ENCODE measurements at regions not wholly inside any gene's neighbourhood (a gene's known extent, or its start where the extent isn't known, plus 50 kb on each side); places are given as distances from the start of the nearest gene placed in this dataset.

DNA sequence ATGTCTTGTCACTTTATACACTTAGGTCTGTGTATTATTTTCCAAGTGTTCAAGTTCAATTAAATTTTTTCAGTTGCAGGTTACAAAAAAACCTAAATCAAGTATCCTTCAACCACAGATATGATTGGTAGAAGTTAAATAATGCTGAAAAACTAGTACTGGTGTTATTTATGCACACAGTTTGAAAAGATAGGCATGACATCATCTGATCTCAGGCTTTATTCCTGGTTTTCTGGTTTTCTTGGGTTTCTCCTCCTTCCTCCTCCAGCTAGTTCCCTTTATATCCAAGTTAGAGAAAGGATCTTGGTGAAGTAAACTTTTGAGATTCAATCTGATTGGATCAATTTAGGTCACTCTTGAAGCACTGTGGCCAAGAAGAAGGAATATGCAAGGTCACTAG, 1201.1 kb upstream of the B3GALT2 start:
- Histone ChIP-seq H3K36me3 (ENCODE audit: control insufficient read depth in 2 of 2, insufficient read depth in 2 of 2, low read length in 1 of 2) (no peaks in the 10 kb centered on the region), H3K79me2 (ENCODE audit: control insufficient read depth, insufficient read depth, low read length) (no peaks in the 10 kb centered on the region), H3K9me3 (replicated peaks; ENCODE audit: control insufficient read depth, insufficient read depth, low read length) (no peaks in the 10 kb centered on the region), H3K4me1 (ENCODE audit: control insufficient read depth, insufficient read depth, low read length) (no peaks in the 10 kb centered on the region), H2AFZ (ENCODE audit: control insufficient read depth, low read depth, low read length) (no peak overlapping the region), H3K4me2 (ENCODE audit: control insufficient read depth, insufficient read depth) (no peak overlapping the region), H3K4me3 (no peak overlapping the region), H3K9ac (ENCODE audit: control insufficient read depth, insufficient read depth, low read length) (no peak overlapping the region), H4K20me1 (ENCODE audit: control insufficient read depth, insufficient read depth) (no peaks in the 10 kb centered on the region), H3K27me3 (replicated peaks in 1 of 2; ENCODE audit: control insufficient read depth in 2 of 2, insufficient read depth in 2 of 2, low read length in 1 of 2) (no peaks in the 10 kb centered on the region), H3K27ac (ENCODE audit: control insufficient read depth, insufficient read depth) (no peak overlapping the region)
- CTCF ChIA-PET, result interaction anchor here (1.5 kb wide), 1 partner anchor 7 kb away, joined by 3 read pairs; no protein-coding TSS in a partner anchor
- ATAC-seq, result no peak
- intact Hi-C loops (cut with micrococcal nuclease; ENCODE audit: unreplicated experiment), result no loop called here
- RAD21 ChIA-PET (ENCODE audit: unreplicated experiment), result no interaction called here
- TF ChIP-seq EP300 (IDR thresholded peaks at IDR 0.05; ENCODE audit: borderline replicate concordance in 1 of 2, control insufficient read depth in 1 of 2, low read depth in 2 of 2, low read length in 2 of 2) (no peak), RBBP5 (conservative IDR thresholded peaks at IDR 0.05) (no peak), MXI1 (IDR thresholded peaks at IDR 0.05; ENCODE audit: low read depth, low read length) (no peak), MYB (IDR thresholded peaks at IDR 0.05; ENCODE audit: borderline replicate concordance, low read depth, low read length) (no peak), GATAD2B (conservative IDR thresholded peaks at IDR 0.05; ENCODE audit: low read depth) (no peak)
- TF ChIP-seq, protein P1, sequence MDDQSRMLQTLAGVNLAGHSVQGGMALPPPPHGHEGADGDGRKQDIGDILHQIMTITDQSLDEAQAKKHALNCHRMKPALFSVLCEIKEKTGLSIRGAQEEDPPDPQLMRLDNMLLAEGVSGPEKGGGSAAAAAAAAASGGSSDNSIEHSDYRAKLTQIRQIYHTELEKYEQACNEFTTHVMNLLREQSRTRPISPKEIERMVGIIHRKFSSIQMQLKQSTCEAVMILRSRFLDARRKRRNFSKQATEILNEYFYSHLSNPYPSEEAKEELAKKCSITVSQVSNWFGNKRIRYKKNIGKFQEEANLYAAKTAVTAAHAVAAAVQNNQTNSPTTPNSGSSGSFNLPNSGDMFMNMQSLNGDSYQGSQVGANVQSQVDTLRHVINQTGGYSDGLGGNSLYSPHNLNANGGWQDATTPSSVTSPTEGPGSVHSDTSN (IDR thresholded peaks at IDR 0.05; ENCODE audit: insufficient replicate concordance, low read depth, low read length), result no peak
- TF ChIP-seq, protein P2, sequence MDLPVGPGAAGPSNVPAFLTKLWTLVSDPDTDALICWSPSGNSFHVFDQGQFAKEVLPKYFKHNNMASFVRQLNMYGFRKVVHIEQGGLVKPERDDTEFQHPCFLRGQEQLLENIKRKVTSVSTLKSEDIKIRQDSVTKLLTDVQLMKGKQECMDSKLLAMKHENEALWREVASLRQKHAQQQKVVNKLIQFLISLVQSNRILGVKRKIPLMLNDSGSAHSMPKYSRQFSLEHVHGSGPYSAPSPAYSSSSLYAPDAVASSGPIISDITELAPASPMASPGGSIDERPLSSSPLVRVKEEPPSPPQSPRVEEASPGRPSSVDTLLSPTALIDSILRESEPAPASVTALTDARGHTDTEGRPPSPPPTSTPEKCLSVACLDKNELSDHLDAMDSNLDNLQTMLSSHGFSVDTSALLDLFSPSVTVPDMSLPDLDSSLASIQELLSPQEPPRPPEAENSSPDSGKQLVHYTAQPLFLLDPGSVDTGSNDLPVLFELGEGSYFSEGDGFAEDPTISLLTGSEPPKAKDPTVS (IDR thresholded peaks at IDR 0.05; ENCODE audit: low read depth, low read length), result no peak
- SMC1A ChIA-PET (ENCODE audit: uncharacterized antibody, unreplicated experiment), result no interaction called here
- no peak for FAIRE-seq
- BruUV-seq (replicated peaks), result no TSS peak
- POLR2A ChIA-PET, result no interaction called here
- DNase-seq (ENCODE audit: low read depth, low spot score), result no peak
- in situ Hi-C loops (cut with MboI), result no loop called here
